Lower lobe of right lung (tissue), 2 donors: ENCODE measurements at regions not wholly inside any gene's neighbourhood (a gene's known extent, or its start where the extent isn't known, plus 50 kb on each side); places are given as distances from the start of the nearest gene placed in this dataset.

Experiments
- ATAC-seq, 2 donors: fragments of 200-7000 bp; cut with Tn5 transposase; one replicate each; pipeline ENCODE4 v1.9.1; 2020 to 2022; ENCODE audit warnings: mild to moderate bottlenecking in 2 of 2, moderate library complexity in 2 of 2
- DNase-seq: peaks from one replicate; pipeline ENCODE4 v3.0.0-alpha.2; 2020
- H3K27ac ChIP-seq: fragments of 200-600 bp; one replicate; pipeline ENCODE4 v1.8.0; 2022
- H3K27me3 ChIP-seq: fragments of 200-600 bp; one replicate; pipeline ENCODE4 v1.8.0; 2022; ENCODE audit warnings: low read depth
- H3K36me3 ChIP-seq: fragments of 200-600 bp; one replicate; pipeline ENCODE4 v1.8.0; 2022; ENCODE audit warnings: mild to moderate bottlenecking
- H3K4me1 ChIP-seq: fragments of 200-600 bp; one replicate; pipeline ENCODE4 v1.8.0; 2022
- H3K4me3 ChIP-seq: fragments of 200-600 bp; one replicate; pipeline ENCODE4 v1.8.0; 2022; ENCODE audit warnings: mild to moderate bottlenecking
- H3K9me3 ChIP-seq: fragments of 200-600 bp; one replicate; pipeline ENCODE4 v1.8.0; 2022
- intact Hi-C: fragments of 100-400 bp; cut with DNase I; formaldehyde crosslinking; loops from one replicate; pipeline ENCODE4 v1.11.0; 2022
- TF ChIP-seq, protein P1 (sequence below): fragments of 200-600 bp; IDR thresholded peaks from one replicate; pipeline ENCODE4 v1.8.0; 2022; ENCODE audit warnings: antibody characterized with exemption, mild to moderate bottlenecking
- donor health status: DM: no; HTN: yes; CAD: no; lungs with severe emphysema.

DNA sequence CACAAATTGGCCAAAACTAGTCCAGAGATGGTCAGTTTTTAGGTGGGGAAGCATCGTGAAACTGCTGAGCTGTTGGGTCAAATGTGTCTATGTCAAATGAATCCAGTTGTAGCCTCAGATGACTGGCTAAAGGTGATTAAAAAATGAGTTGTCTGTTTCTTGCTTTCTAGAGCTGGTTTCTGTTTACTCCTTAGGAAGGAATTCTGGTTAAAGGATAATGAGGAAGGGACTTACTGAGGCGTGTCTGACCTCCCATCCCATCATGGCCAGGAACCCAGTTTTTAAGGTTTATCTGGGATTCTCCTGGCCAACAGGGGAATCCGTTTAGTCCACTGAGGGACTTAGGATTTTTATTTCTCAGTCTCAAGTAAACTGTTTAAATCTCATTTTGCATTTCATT lies 256.5 kb downstream of the UQCRFS1 start:
- Histone ChIP-seq H3K4me1 (no peaks in the 10 kb centered on the region), H3K27me3 (no peaks in the 10 kb centered on the region), H3K27ac (no peak overlapping the region), H3K4me3 (no peak overlapping the region), H3K9me3 (no peaks in the 10 kb centered on the region), H3K36me3 (no peaks in the 10 kb centered on the region)
- DNase-seq: no peak
- ATAC-seq: no peak
- TF ChIP-seq, protein P1, sequence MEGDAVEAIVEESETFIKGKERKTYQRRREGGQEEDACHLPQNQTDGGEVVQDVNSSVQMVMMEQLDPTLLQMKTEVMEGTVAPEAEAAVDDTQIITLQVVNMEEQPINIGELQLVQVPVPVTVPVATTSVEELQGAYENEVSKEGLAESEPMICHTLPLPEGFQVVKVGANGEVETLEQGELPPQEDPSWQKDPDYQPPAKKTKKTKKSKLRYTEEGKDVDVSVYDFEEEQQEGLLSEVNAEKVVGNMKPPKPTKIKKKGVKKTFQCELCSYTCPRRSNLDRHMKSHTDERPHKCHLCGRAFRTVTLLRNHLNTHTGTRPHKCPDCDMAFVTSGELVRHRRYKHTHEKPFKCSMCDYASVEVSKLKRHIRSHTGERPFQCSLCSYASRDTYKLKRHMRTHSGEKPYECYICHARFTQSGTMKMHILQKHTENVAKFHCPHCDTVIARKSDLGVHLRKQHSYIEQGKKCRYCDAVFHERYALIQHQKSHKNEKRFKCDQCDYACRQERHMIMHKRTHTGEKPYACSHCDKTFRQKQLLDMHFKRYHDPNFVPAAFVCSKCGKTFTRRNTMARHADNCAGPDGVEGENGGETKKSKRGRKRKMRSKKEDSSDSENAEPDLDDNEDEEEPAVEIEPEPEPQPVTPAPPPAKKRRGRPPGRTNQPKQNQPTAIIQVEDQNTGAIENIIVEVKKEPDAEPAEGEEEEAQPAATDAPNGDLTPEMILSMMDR: no peak
- intact Hi-C loops: no loop called here

DNA sequence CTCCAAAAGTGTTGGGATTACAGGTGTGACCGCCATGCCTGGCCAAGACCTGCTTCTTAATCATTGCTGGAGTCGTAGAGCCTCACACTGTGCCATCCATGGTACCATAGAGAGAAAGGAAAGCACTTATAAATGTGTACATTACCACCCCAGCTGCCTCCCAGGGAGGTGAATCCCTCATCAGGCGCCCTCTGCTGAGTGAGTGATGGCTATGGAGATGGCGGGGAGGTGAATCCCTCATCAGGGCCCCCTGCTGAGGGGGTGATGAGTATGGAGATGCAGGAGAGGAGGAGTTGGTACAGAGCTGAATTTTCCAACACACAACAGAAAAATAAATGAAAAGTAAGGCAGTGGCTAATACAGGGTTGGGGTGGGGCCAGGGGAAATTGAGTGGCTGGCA lies 263.4 kb downstream of the UQCRFS1 start:
- no peak for DNase-seq
- Histone ChIP-seq H3K9me3 (no peaks in the 10 kb centered on the region), H3K4me3 (no peak overlapping the region), H3K27me3 (no peaks in the 10 kb centered on the region), H3K27ac (no peak overlapping the region), H3K36me3 (no peaks in the 10 kb centered on the region), H3K4me1 (no peaks in the 10 kb centered on the region)
- no peak for ATAC-seq
- TF ChIP-seq, protein P1: no peak
- intact Hi-C loops: no loop called here

DNA sequence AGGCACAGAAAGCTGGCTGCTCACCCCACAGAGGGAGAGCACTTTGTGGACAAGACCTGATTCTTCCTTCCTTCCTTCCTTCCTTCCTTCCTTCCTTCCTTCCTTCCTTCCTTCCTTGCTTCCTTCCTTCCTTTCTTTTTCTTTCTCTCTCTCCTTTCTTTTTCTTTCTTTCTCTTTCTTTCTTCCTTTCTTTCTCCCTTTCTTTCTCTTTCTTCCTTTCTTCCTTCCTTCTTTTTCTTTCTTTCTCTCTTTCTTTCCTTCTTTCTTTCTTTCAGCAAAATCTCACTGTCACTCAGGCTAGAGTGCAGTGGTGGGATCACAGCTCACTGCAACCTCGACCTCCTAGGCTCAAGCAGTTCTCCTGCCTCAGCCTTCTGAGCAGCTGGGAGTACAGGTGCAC lies 263.9 kb downstream of the UQCRFS1 start:
- no peaks in the 10 kb centered on the region for H3K27me3 ChIP-seq
- H3K9me3 ChIP-seq: no peaks in the 10 kb centered on the region
- H3K36me3 ChIP-seq: no peaks in the 10 kb centered on the region
- no peak overlapping the region for H3K4me3 ChIP-seq
- H3K4me1 ChIP-seq: no peaks in the 10 kb centered on the region
- TF ChIP-seq, protein P1: no peak
- no peak for ATAC-seq
- no peak overlapping the region for H3K27ac ChIP-seq
- no peak for DNase-seq
- intact Hi-C loops: no loop called here

DNA sequence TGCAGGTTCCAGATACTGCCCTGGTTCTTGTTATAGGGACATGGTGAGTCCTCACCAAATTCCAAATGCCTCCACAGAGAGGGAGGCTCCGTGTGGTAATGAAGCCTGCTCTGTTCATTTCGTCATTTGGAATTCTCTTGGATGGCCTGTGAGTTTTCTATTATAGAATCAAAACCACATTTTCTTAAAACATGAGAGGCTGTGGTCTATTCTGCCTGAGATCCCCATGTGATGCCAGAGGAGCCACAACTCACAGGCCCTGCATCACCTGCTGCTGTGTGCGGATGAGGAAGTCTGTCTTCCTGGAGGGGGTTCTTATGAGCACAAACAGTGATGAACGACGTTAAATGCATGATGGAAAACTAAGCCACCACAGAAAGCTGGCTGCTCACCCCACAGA lies 264.4 kb downstream of the UQCRFS1 start:
- H3K27ac ChIP-seq: no peak overlapping the region
- intact Hi-C loops: no loop called here
- no peak for DNase-seq

DNA sequence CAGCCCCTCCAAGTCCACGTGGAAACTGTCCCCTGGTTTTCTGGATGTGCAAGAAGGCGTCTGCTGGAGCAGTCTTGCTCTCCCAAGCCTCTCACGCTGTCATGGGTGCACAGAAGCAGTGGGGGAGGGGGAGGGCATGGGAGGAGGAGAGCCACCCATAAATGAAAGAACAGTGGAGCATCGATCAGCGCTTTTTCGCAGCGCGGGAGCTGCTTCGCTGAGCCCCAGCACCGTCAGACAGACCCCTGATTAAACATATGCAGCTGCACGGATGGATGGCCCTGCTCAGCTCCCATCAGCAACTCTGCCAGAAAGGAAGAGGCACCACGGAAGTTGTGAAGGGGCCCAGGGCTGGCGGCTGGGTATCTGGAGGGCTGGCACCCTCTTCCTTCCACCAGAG lies 264.9 kb downstream of the UQCRFS1 start:
- no peaks in the 10 kb centered on the region for H3K4me1 ChIP-seq
- no peaks in the 10 kb centered on the region for H3K9me3 ChIP-seq
- no peak for ATAC-seq
- DNase-seq: no peak
- no peaks in the 10 kb centered on the region for H3K36me3 ChIP-seq
- no peaks in the 10 kb centered on the region for H3K27me3 ChIP-seq
- TF ChIP-seq, protein P1: no peak
- H3K4me3 ChIP-seq: no peak overlapping the region
- intact Hi-C loops: no loop called here
- H3K27ac ChIP-seq: no peak overlapping the region

More for the DNA sequence above, 264.4 kb downstream of the UQCRFS1 start:
- Histone ChIP-seq H3K4me1 (no peaks in the 10 kb centered on the region), H3K4me3 (no peak overlapping the region), H3K36me3 (no peaks in the 10 kb centered on the region), H3K27me3 (no peaks in the 10 kb centered on the region), H3K9me3 (no peaks in the 10 kb centered on the region)
- TF ChIP-seq, protein P1: no peak
- no peak for ATAC-seq

DNA sequence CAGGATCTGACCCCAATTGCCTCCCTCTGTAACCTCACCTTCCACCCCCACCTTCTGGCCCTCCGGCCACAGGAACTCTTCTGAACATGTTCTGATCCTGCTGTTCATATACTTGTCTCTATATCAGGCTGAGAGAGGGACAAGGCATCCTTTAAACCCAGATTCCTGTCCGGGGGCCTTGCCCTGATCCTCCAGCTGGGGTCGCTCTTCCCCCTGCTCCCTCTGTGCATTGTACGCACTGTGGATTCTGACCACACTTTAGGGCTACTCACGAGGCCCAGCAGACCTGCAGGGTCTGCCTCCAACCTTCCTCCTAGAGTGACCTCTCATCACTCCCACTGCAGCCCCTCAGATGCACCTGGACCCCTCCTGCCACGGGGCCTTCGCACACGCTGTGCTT lies 269.3 kb downstream of the UQCRFS1 start:
- Histone ChIP-seq H3K36me3 (no peaks in the 10 kb centered on the region), H3K4me1 (no peaks in the 10 kb centered on the region), H3K27me3 (no peaks in the 10 kb centered on the region), H3K27ac (no peak overlapping the region), H3K9me3 (no peaks in the 10 kb centered on the region), H3K4me3 (no peak overlapping the region)
- no peak for DNase-seq
- intact Hi-C loops: no loop called here
- no peak for ATAC-seq
- TF ChIP-seq, protein P1: no peak
